ACC112 (cell line): ENCODE measurements at regions not wholly inside any gene's neighbourhood (a gene's known extent, or its start where the extent isn't known, plus 50 kb on each side); places are given as distances from the start of the nearest gene placed in this dataset.

ENCODE experiments used
- H2AFZ ChIP-seq: fragments of 200-600 bp; sonication (generic); one replicate; pipeline ENCODE4 v1.6.0; 2017; ENCODE audit warnings: antibody characterized with exemption, low read length; ENCODE audit not compliant: unreplicated experiment
- H3K27ac ChIP-seq: fragments of 200-600 bp; sonication (generic); 2 replicates; pipeline ENCODE4 v1.5.1; 2014; ENCODE audit warnings: low read depth, mild to moderate bottlenecking, antibody characterized with exemption, low read length, moderate library complexity
- H3K27me3 ChIP-seq: fragments of 200-600 bp; sonication (generic); 2 replicates; pipeline ENCODE4 v1.6.1; 2014; ENCODE audit warnings: mild to moderate bottlenecking, antibody characterized with exemption, low read length, moderate library complexity, mixed read lengths; ENCODE audit not compliant: insufficient read depth
- H3K36me3 ChIP-seq: fragments of 200-600 bp; sonication (generic); 2 replicates; pipeline ENCODE4 v1.6.1; 2016; ENCODE audit warnings: mild to moderate bottlenecking, antibody characterized with exemption, low read length, moderate library complexity, mixed read lengths; ENCODE audit not compliant: insufficient read depth
- H3K4me1 ChIP-seq: fragments of 200-600 bp; sonication (generic); one replicate; pipeline ENCODE4 v1.6.1; 2016; ENCODE audit warnings: low read length, mixed read lengths; ENCODE audit not compliant: insufficient read depth, unreplicated experiment, control insufficient read depth
- H3K4me3 ChIP-seq: fragments of 200-600 bp; sonication (generic); 2 replicates; pipeline ENCODE4 v1.5.1; 2014; ENCODE audit warnings: mild to moderate bottlenecking, low read depth, low read length
- H3K79me2 ChIP-seq: fragments of 200-600 bp; sonication (generic); one replicate; pipeline ENCODE4 v1.6.0; 2016; ENCODE audit warnings: low read length; ENCODE audit not compliant: control insufficient read depth, unreplicated experiment, insufficient read depth

- Histone ChIP-seq H3K27me3 (no peaks in the 10 kb centered on the region), H3K4me3 (peak overlapping the region; percentile 81), H3K36me3 (no peaks in the 10 kb centered on the region), H3K4me1 (no peaks in the 10 kb centered on the region), H2AFZ (peak overlapping the region; percentile 98), H3K79me2 (no peaks in the 10 kb centered on the region), H3K27ac (peak overlapping the region; percentile 50; the same call in 1 of the 2 replicates)
These were observed 198.3 kb upstream of the PLET1 start for GRCh38 chr11:112459001-112459400.

GRCh38 chr11:112460141-112460540 is 199.5 kb upstream of the PLET1 start:
- H3K4me1 ChIP-seq, result no peaks in the 10 kb centered on the region
- H3K27ac ChIP-seq, result no peak overlapping the region
- H3K4me3 ChIP-seq, result no peak overlapping the region
- no peaks in the 10 kb centered on the region for H3K79me2 ChIP-seq
- H3K36me3 ChIP-seq, result no peaks in the 10 kb centered on the region
- no peak overlapping the region for H2AFZ ChIP-seq
- no peaks in the 10 kb centered on the region for H3K27me3 ChIP-seq

- H3K79me2 ChIP-seq, result no peaks in the 10 kb centered on the region
- H2AFZ ChIP-seq, result no peak overlapping the region
- H3K4me3 ChIP-seq, result no peak overlapping the region
- no peak overlapping the region for H3K27ac ChIP-seq
- no peaks in the 10 kb centered on the region for H3K36me3 ChIP-seq
- no peaks in the 10 kb centered on the region for H3K27me3 ChIP-seq
- H3K4me1 ChIP-seq, result peaks cover under 1% of the 10 kb centered on the region
These were observed 204.3 kb upstream of the PLET1 start for GRCh38 chr11:112464949-112465348.

DNA sequence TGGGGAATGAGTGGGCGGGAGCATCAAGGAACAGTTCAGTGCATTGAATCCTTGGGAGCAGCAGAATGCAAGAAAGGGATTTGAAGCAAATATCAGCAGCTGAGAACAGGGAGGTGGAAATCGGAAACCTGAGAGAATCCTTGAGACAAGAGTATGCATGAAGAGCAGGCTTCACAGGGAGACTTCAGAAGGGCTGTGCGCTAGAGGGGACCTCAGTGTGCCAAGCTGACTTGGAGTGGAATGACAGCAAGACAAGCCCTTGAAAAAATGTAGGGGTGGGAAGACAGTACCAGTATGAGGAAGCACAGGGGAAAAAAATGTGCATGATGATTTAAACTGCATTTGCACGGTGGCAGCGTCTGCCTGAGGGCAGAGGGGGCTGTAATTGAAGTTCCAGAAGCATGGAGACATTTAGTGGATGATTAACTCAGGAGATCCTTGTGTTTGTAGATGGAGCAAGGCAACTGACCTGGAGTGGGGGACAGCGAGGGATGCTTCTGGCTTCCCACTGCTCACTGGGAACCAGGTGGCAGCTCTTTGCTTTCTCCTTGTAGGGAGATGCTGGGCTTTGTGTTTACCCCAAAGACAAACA is 204.9 kb upstream of the PLET1 start:
- no peaks in the 10 kb centered on the region for H3K27me3 ChIP-seq
- H3K36me3 ChIP-seq, result no peaks in the 10 kb centered on the region
- no peak overlapping the region for H2AFZ ChIP-seq
- no peaks in the 10 kb centered on the region for H3K79me2 ChIP-seq
- no peak overlapping the region for H3K4me3 ChIP-seq
- no peak overlapping the region for H3K27ac ChIP-seq
- peaks cover 7% of the 10 kb centered on the region for H3K4me1 ChIP-seq

DNA sequence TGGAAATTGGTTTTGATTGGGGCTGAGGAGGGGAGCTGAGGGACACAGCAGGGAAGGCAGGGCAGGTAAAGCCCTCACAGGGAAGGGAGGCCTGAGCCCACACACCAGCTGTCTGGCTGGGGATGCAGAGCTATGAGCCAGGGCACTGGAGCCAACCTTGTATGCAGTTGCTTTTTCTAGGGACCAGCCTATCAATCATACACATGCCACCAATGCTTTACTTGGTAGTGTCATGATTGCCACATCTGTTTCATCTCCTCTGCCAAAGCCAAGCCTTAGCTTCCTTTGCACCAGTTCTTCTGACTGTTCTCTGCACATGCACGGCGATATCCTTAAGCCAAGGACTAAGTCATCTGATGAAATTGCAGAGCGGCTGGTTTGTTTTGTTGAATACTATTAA is 207.1 kb upstream of the PLET1 start:
- no peak overlapping the region for H2AFZ ChIP-seq
- peaks cover 10% of the 10 kb centered on the region for H3K4me1 ChIP-seq
- H3K27me3 ChIP-seq, result no peaks in the 10 kb centered on the region
- no peaks in the 10 kb centered on the region for H3K79me2 ChIP-seq
- no peak overlapping the region for H3K4me3 ChIP-seq
- H3K27ac ChIP-seq, result no peak overlapping the region
- no peaks in the 10 kb centered on the region for H3K36me3 ChIP-seq

GRCh38 chr11:112469376-112469775 is 208.7 kb upstream of the PLET1 start:
- no peaks in the 10 kb centered on the region for H3K79me2 ChIP-seq
- peaks cover 10% of the 10 kb centered on the region for H3K4me1 ChIP-seq
- H3K4me3 ChIP-seq, result no peak overlapping the region
- H3K36me3 ChIP-seq, result no peaks in the 10 kb centered on the region
- H3K27me3 ChIP-seq, result no peaks in the 10 kb centered on the region
- no peak overlapping the region for H2AFZ ChIP-seq
- H3K27ac ChIP-seq, result no peak overlapping the region

- Histone ChIP-seq H3K79me2 (no peaks in the 10 kb centered on the region), H3K36me3 (no peaks in the 10 kb centered on the region), H3K4me3 (peak overlapping the region; percentile 24; the same call in 1 of the 2 replicates), H3K27me3 (0 out of 2 replicates have a peak, but pooled peaks cover 7% of the 10 kb centered on the region), H3K27ac (no peak overlapping the region), H3K4me1 (peaks cover 10% of the 10 kb centered on the region), H2AFZ (peak overlapping the region; percentile 92)
These were observed 209.7 kb upstream of the PLET1 start for GRCh38 chr11:112470355-112470754.

- Histone ChIP-seq H3K36me3 (no peaks in the 10 kb centered on the region), H3K4me1 (peaks cover 10% of the 10 kb centered on the region), H3K79me2 (no peaks in the 10 kb centered on the region), H3K27ac (no peak overlapping the region), H3K27me3 (0 out of 2 replicates have a peak, but pooled peaks cover 9% of the 10 kb centered on the region), H3K4me3 (no peak overlapping the region), H2AFZ (no peak overlapping the region)
These were observed 211.1 kb upstream of the PLET1 start for GRCh38 chr11:112471731-112472130.

DNA sequence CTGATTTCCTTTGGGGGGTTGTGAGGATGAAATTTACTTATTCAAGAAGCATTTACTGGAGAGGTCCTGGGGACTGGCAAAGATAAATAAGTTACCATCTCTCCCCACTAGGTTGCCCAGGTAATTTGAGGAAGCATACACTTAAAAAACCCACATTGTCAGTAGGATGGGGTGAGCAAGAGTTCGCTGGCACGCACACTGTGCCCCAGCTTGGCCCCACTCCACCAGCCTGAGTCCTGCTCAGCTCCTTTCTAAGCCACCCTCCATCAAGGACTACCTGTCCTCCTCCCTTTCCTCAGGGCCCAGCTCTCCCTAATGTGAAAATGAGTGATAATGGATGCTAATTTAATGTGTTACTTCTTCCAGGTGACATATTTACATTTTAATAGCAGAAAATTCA is 216.5 kb upstream of the PLET1 start:
- no peak overlapping the region for H3K4me3 ChIP-seq
- H3K27ac ChIP-seq, result no peak overlapping the region
- no peaks in the 10 kb centered on the region for H3K36me3 ChIP-seq
- H3K79me2 ChIP-seq, result no peaks in the 10 kb centered on the region
- no peaks in the 10 kb centered on the region for H3K4me1 ChIP-seq
- no peak overlapping the region for H2AFZ ChIP-seq
- peaks cover 31% of the 10 kb centered on the region; the same call in 1 of the 2 replicates for H3K27me3 ChIP-seq

DNA sequence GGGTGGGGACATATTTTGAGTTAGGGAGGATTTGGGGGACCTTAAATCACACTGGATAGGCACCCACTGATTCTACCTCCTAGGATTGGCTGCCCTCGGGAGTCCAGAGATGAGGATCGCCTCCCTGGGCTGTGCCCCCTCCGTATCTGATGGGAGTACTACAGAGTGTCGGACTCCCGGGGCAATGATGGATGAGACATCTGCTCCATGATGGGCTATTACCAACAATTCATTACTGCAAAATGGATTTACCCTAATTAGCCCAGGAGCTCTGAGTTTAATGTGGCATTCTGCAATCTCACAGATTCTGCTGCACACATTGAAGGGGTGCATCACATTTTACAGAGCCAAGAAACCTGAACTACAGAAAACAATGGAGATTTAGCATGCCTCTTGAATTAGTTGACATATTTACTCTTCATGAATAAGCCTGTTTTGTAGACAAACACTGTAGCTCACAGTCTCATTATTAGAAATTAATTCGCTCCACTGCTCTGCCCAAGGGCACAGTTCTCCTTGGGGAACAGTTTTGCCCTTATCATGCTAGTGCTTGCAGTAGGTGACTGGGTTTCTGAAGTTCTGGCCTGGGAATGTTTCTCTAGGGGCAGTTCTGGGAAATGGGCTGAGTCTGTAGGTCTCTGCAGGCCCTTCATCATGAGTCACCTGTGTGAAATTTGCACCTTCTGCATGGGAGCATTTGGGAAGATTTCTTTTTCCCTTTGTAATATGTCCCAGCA is 217.1 kb upstream of the PLET1 start:
- Histone ChIP-seq H2AFZ (no peak overlapping the region), H3K4me1 (no peaks in the 10 kb centered on the region), H3K36me3 (no peaks in the 10 kb centered on the region), H3K4me3 (no peak overlapping the region), H3K27me3 (peaks cover 31% of the 10 kb centered on the region; the same call in 1 of the 2 replicates), H3K79me2 (no peaks in the 10 kb centered on the region), H3K27ac (no peak overlapping the region)

DNA sequence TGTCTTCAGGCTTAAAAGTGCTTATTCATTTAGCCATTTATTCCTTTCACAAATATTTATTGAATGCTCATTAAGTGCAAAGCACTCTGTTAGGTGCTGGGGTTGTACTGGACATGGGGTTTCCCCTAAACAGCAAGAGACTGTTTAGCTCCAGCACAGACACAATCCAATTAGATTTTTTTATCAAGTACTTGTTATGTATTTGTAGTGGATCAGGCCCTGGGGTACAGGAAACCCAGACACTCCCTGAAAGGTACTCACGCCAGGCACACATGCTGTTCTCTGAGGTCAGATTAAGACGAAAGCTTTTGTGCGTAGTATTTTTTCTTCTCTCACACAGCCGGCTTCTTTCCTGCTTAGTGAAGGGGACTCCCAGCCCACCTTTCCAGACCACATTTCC is 218.1 kb upstream of the PLET1 start:
- peaks cover 34% of the 10 kb centered on the region for H3K27me3 ChIP-seq

More for the DNA sequence above, 218.1 kb upstream of the PLET1 start:
- Histone ChIP-seq H3K79me2 (no peaks in the 10 kb centered on the region), H2AFZ (no peak overlapping the region), H3K4me3 (no peak overlapping the region), H3K36me3 (no peaks in the 10 kb centered on the region), H3K4me1 (no peaks in the 10 kb centered on the region), H3K27ac (no peak overlapping the region)
